G401 (cell line): ENCODE measurements at regions not wholly inside any gene's neighbourhood (a gene's known extent, or its start where the extent isn't known, plus 50 kb on each side); places are given as distances from the start of the nearest gene placed in this dataset.

Source experiments
- DNase-seq: peaks from one replicate; pipeline ENCODE4 v3.0.0-alpha.2; 2015; ENCODE audit warnings: low spot score
- in situ Hi-C: cut with HindIII; loops from 2 replicates; pipeline ENCODE4 v1.10.0; 2016; ENCODE audit warnings: low sequenced_read_pairs, mixed read lengths

- no peak for DNase-seq
- in situ Hi-C loops, result no loop called here
Measured at GRCh38 chr16:48824271-48824670, 214.3 kb upstream of the N4BP1 start.

GRCh38 chr16:48822431-48822830 lies 212.5 kb upstream of the N4BP1 start:
- DNase-seq, result no peak
- in situ Hi-C loops, result no loop called here

GRCh38 chr16:48820379-48820778 lies 210.4 kb upstream of the N4BP1 start:
- no peak for DNase-seq
- in situ Hi-C loops, result no loop called here

- in situ Hi-C loops, result no loop called here
- DNase-seq, result peak; percentile 37
Measured at GRCh38 chr16:48818257-48818656, 208.3 kb upstream of the N4BP1 start.

- DNase-seq, result no peak
Measured at GRCh38 chr16:48817032-48817431, 207.1 kb upstream of the N4BP1 start.

GRCh38 chr16:48816393-48816792 lies 206.4 kb upstream of the N4BP1 start:
- DNase-seq, result no peak
- in situ Hi-C loops, result no loop called here

More at GRCh38 chr16:48817032-48817431, 207.1 kb upstream of the N4BP1 start:
- in situ Hi-C loops, result no loop called here

GRCh38 chr16:48814994-48815393 lies 205.0 kb upstream of the N4BP1 start:
- in situ Hi-C loops, result no loop called here
- DNase-seq, result no peak

GRCh38 chr16:48813485-48813884 lies 203.5 kb upstream of the N4BP1 start:
- in situ Hi-C loops, result no loop called here
- DNase-seq, result no peak

GRCh38 chr16:48812856-48813255 lies 202.9 kb upstream of the N4BP1 start:
- in situ Hi-C loops, result no loop called here
- DNase-seq, result no peak

- in situ Hi-C loops, result no loop called here
- DNase-seq, result no peak
Measured at GRCh38 chr16:48811478-48811877, 201.5 kb upstream of the N4BP1 start.

GRCh38 chr16:48810803-48811453 lies 200.9 kb upstream of the N4BP1 start:
- in situ Hi-C loops, result no loop called here
- DNase-seq, result no peak

- in situ Hi-C loops, result no loop called here
- no peak for DNase-seq
Measured at GRCh38 chr16:48810436-48810802, 200.4 kb upstream of the N4BP1 start.

- no peak for DNase-seq
- in situ Hi-C loops, result no loop called here
Measured at GRCh38 chr16:48790151-48790550, 180.2 kb upstream of the N4BP1 start.

- DNase-seq, result no peak
- in situ Hi-C loops, result no loop called here
Measured at GRCh38 chr16:48788475-48788874, 178.5 kb upstream of the N4BP1 start.

- no peak for DNase-seq
- in situ Hi-C loops, result no loop called here
Measured at GRCh38 chr16:48745541-48745940, 135.6 kb upstream of the N4BP1 start.

- DNase-seq, result no peak
- in situ Hi-C loops, result no loop called here
Measured at GRCh38 chr16:48740964-48741363, 131.0 kb upstream of the N4BP1 start.

GRCh38 chr16:48734220-48734619 lies 124.2 kb upstream of the N4BP1 start:
- in situ Hi-C loops, result no loop called here
- DNase-seq, result peak; percentile 50

- in situ Hi-C loops, result no loop called here
- DNase-seq, result no peak
Measured at GRCh38 chr16:48704710-48705109, 94.7 kb upstream of the N4BP1 start.

GRCh38 chr16:48687421-48688038 lies 77.5 kb upstream of the N4BP1 start:
- in situ Hi-C loops, result no loop called here
- peak; percentile 89 for DNase-seq

GRCh38 chr16:48684148-48684547 lies 74.2 kb upstream of the N4BP1 start:
- in situ Hi-C loops, result no loop called here
- DNase-seq, result no peak

GRCh38 chr16:48682971-48683370 lies 73.0 kb upstream of the N4BP1 start:
- DNase-seq, result no peak
- in situ Hi-C loops, result no loop called here
